Stimulated activated CD4-positive, alpha-beta T cell treated with anti-CD3 and anti-CD28 coated beads, Interleukin-12 subunit alpha, Interleukin-12 subunit beta, amount 100 ng/mL, for 24 hours (primary cell): ENCODE measurements at regions not wholly inside any gene's neighbourhood (a gene's known extent, or its start where the extent isn't known, plus 50 kb on each side); places are given as distances from the start of the nearest gene placed in this dataset.
A peak's percentile ranks its signal among the peaks of the same experiment; 100 is the strongest.

ENCODE experiments used
- DNase-seq, 2 experiments: peaks; one replicate each; pipeline ENCODE4 v3.0.0-alpha.2; 2020; ENCODE audit warnings: low read depth in 2 of 2

DNA sequence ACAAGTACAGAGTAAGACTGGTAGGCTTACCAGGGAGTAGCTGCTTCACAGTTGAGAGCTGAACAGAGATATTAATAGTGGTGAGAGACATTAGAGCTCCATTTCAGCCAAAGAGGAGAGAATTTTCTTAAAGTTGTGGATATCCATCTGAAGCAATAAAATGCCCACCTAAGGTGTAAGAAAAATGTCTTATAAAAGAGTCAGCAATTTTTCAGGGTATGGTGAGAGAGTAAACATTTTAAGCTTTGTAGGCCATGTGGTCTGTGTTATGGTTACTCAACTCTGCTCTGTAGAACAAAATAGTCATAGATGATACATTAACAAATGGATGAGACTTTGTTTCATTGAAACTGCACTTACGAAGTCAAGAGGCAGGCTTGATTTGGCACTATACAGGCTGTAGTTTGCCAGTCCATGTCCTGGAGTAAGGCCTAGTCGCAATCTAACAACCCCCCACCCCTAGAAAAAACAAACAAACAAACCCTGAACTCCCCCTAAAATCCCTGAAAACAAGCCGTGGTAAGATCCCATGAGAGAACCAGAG lies 945.4 kb upstream of the SEMA6A start:
- no peak for DNase-seq

DNA sequence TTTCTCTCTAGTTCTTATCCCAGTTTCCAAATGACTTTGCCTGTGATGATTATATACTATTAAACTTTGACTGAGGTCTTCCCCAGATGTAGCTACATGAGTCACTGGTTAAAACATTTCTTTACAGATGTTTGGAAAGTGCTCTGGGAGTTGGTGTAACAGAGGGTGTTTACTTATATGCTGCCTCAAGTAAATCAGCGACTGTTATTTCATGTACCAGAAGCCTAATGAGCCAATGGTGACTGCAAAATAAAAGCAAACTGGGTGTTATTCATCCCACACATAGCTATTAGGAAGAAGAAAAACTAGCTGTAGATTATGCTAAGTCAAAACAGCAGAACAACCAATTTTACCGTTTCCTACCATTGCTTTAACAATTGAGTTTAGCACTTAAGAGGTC lies 929.7 kb upstream of the SEMA6A start:
- no peak for DNase-seq

DNA sequence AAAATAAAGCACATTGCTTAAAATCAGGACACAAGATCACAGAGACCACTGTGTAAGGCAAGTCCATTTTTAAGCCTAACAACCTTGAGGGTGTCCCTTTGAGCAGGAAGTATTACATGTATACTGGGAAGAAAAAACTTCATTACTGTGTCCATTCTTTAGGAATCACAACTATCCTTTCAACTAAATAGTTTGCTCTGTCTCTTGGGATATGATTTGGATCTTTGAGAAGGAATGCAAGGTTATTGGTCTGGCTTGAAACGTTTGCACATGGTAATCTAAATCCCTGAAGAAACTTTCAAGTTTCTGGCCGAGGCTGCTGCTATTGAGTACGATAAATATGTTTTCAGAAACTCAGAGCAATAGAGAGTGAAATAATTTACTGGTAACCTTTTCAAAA lies 923.0 kb upstream of the SEMA6A start:
- no peak for DNase-seq

DNA sequence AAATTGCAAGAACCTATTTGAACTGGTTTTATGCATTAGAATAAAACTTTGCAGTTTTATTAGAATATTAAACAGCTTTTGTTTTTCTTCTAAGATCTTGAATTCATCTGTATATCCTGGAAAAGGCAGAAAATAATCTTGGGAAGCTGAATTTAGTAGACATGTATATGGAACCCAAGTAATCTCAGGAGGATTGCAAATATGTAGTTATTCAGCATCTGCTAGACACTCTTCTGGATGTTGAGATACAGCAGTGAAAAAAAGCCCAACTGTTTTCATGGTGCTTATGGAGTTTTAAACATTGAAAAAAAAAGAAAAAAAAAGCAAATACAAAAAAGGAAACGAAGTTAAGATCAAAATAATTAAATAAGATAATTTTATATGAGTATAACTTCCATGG lies 922.2 kb upstream of the SEMA6A start:
- DNase-seq: no peak

DNA sequence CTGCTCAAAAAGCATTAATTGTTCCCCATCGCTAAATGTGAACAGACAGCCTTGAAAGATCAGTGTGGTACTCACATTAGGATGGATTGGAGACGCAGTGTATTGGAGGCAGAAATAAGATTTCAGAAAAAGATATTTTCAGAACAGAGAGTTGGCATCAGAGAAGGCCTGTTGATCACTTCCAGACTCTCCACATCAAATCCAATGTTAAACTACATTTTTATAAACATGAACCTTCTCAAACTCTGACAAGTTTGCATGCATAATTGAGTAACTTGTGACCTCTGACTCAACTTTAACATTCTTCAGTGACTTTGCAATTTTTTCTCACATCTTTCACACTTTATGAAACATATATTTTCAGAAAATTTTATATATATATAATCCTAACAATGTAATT lies 919.6 kb upstream of the SEMA6A start:
- no peak for DNase-seq

DNA sequence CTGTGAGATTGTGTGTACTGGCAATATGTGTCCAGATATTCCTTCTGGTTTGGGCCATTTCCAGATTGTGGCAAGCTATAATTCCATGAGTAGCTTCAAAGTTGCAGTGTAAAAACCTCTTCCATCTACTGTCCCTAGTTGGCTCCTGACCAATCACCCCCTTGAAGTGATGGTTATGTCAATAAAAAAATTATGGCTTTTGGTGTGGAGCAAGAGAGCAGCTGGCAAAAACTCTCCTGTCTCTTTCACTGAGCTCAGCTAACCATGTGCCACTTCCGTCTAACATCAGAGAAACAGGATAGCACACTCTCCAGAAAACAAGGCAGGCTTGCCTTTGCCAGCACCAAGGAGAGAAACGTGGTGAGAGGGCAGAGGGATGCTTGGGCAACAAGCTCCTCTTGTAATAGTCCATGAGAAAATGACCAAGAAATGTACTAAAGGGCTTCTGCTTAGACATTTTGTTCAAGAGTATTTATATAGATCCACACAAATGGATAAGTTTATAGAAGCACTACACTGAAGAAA lies 914.4 kb upstream of the SEMA6A start:
- no peak for DNase-seq

DNA sequence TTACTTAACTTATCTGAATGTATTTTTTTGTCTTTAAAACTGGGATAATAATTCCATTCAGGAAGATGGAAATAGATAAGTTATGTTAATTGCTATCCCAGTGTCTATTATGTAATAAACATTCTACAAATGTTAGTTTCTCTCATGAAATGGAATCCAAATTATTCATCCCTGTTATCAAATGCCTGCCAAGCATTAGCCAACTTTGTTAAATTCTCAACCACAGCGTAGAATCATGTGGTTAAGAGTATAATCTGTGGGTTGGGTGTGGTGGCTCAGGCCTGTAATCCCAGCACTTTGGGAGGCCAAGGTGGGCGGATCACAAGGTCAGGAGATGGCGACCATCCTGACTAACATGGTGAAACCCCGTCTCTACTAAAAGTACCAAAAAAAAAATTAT lies 912.9 kb upstream of the SEMA6A start:
- DNase-seq: no peak

DNA sequence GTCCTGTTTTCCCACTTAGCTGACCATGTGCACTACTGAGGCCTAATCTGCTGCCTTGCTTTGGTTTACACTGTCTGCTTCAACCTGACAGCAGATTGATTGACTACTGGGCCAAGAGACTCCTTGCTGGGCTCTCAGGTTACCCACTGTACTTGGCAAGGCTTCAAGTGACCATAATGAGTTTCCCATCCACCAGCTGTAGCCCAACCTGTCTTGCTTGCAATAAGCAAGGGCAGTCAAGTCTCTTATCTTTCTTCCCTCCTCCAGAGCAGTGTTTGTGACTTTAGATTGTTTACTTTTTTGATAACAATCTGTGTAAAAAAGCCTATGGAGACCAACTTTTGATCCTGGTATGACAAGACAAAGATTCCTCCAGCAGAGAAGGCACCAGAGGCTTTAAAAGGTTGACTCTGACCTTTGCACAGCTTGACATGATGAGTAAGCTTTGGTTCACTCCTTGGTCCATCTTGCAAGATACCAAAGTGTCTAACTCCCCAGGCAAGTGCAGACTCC lies 912.3 kb upstream of the SEMA6A start:
- no peak for DNase-seq

DNA sequence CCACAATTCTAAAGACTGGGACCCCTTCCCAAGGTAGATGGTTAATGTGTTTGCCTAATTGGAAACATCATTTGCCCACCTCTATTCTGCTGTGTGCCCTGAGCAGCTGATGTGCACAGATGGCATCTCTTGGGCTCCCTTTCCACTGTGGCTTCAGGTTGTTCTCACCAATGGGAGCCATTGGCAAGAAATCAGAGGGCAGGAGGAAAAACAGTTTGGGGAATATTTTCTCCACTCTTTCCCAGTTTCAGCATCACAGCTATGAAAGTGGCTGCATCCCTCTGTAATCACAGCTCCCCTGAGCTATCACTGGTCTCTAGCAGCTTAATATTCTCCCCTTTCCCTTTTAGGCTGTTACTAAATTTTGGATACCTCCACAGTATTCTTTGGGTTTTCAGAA lies 911.6 kb upstream of the SEMA6A start:
- no peak for DNase-seq

DNA sequence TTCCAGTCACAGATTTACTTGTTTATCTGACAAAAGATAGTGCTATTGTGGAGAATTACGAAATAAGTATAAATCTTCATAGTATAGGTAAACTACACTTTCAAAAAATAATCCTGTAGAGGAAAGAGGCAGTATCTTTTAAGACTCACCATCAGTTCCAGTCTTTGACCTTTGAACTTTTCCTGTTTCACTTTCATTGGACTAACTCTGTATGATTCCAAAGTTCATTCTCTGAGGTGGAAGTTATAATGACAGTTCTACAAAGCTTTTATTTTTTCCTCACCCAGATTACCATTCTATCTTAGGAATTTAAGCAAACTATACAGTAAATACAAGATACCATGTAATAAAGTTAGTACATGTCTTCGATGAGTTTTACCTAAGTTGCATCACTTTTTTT lies 901.3 kb upstream of the SEMA6A start:
- DNase-seq: no peak

DNA sequence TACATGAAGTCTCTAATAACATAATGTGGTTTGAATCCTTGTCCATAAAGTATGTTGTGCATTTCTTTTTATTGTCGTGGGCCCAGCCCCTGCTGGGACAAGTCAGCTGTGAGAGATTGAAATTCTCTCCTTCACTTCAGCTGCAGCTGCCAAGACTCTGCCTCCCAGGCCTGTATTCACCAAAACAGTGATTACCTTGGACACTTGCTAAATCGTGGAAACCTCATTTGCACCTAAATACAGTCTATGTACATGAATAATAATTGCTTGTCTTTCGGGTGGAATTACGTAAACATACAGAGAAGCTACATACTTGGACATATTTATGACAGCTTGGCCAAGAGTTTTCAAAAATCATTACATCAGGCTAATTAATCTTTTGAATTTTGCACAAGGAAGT lies 898.5 kb upstream of the SEMA6A start:
- no peak for DNase-seq

DNA sequence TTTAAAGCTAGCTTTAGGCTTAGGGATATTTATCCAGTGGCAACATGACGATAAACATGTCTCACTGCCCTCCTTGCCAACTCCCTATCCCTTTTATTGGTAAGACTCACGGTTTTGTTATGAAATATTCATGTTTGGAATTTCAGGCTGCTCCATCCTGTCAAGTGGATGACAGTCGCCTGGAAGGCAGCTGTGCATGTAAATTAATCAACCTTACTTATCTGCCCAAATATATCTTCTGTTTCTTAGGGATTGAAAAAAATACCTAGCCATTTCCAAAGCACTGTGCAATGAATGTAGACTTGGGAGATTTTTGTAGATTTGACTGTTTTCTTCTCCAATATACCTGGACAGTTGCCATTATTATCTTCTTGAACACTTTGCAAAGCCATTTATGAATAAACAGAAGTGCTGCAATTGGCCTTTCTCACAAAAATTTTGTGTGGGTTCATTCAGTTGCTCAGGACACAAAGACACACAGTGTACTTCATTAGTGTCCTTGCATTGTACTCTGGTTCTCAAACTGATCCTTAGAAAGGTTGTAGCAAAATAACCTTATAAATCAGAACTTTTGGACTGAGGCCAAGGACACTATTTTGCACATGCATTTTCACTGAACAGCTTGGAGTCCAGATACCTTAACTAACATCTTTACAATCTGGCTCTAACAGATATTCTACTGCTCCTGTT lies 889.4 kb upstream of the SEMA6A start:
- no peak for DNase-seq

DNA sequence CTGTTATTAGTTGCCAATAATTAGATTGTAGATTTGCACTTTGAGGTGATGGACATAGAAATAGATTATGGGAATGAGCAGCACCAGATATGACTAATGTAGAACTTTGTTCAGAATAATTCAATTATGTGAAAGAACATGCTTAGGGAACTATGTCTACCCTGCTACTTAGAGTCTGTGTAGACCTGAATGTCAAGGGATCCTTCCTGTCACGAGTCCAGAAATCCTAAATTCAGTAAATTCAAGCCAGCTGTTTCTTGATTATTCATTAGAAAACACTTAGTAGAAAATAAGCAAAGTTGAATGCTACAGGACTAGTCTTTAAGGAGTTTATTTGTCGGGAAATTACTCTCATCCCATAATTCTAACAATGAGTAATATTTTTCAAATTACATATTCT lies 887.3 kb upstream of the SEMA6A start:
- DNase-seq: no peak

DNA sequence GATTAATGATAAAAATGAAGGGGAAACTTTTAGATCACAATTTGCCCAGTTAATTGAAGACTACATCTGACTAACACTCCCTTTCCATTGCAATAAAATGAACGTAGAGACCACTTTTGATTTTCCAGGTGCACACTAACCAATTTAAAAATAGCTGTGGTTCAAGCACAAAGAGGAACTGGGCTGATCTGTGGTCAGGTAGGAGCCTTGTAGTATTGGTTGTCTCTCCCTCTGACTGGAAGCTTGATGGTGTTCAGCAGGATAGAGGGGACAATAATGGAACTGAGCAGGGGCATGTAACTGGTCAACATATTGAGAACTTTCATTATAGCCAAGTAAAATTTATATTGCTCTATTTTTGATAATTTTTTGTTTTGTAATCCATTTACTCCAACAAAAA lies 886.8 kb upstream of the SEMA6A start:
- DNase-seq: no peak

DNA sequence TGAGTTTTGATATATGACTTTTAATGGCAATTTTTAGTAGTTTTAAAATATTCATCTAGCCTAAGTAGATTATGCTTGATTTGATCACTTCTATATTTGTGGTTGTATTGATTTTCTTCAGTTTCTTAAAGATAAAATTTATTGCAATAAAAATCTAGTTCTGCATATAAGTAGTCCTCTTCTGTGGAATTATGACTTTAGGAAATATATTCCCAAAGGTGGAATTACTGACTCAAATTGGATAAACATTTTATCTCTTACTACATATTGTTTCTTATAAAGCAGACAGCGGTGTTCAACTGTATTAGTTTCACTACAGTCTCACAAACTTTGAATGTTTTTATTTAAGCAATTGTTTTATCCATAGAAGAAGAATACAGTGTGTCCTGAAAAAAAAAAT lies 883.0 kb upstream of the SEMA6A start:
- DNase-seq: no peak

DNA sequence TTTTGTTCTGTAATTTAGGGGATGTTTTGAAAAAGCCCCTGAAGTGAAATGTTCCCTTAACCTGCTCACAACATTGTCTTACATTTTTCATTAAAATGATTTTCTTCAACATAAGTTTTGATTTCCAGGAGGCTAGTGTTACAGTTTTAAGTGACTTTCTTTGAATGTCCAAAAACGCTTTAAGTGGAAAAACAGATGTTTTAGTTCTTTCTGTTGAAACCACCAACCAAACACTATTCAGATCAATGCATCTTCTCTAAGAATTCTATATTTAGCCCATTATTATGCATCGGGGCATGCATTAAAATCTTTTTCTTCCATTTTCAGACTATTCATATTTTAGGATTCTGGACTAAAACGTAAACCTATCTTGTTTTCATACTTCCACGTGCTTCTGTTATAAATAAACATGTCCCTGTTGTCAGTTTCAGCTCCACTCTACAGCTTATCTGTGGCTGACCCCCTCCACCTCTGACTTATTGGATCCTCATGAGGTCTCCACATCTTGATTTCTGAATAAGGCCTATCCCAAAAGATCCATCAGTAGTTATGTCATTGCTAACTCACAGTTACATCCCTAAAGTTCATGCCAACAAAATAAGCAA lies 882.3 kb upstream of the SEMA6A start:
- no peak for DNase-seq

DNA sequence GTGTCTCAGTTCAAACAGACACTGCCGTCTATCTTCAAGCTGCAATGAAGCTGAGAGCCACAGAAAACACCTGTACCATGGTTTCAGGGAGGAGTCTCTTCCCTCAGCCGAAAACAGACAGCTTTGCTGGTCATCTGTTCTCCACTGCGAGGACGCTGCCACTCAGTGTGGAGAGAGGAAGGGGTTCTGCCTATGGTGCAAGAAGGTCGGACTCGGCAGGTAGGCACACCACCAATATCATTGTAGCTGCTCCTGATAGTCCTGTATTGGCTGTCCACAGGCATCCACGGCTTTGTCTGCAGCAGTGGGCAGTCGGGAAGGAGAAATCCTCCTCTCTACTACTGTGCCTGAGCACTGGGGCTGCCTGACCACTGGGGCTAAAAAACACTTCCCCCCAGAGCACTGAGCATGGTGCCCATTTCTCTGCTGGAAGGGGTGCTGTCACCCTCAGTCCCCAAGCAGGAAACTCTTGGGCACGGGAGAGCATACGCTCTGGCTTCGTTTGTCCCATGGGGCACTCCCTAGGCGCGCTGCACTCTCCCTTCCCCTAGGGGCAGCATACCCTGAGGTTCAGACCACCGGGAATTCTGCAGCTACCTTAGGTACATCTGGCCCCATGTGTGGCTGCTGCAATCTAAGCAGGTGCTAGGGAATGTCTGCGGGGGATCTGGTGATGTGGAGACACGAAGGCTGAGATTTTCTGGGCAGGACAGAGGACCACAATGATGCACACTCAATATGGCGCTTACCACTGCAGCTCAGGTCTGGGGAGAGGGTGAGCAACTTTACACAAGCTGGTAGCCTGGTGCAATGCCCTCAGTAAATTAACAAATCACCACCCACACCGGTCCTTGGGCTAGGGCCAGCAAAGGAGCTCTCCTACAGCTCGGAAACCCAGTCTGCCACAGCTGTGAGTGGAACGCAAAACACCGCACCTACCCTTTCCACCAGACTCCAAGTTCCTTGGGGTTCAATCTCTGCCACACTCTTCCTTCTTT lies 880.9 kb upstream of the SEMA6A start:
- no peak for DNase-seq

DNA sequence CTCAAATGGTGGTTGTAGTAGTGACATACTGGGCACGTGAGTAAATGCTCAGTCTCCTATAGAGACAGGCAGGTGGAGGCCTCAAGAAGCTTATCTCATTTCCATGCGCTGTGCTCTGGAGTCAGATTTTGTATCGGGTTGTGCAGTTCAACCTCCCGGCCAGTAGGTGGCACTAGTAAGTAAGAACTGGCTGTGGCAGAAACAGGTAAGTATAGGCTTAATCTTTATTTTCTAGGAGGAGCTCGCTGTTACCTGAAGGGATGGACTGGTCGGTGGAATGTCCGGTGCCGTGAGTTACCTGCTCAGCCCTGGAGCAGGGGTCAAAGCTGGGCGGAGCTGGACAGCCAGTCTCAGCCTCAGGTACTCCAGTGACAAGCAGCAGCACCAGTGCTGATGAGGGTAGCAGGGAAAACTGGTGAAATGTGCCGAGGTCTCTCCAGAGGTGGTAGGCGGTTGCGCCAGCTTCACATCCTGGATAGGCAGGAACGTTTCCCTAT lies 880.1 kb upstream of the SEMA6A start:
- peak; percentile 17 for DNase-seq

DNA sequence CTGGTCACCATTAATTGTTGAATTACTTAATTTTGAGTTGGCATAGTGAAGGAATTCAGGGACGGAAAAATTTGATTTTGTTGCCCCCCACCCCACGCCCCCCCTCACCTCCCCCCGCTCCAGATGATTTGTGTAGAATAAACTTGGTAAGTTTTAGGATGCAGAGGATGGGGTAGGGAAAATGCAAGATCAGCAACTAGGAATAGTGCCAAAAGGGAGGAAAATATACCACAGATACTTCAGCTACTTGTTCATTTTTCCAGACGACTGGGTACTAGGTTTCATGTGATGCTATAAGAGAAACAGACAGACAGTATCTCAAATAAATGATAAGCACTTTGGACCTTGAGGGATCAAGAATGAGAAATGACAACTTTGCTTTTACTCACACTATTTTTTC lies 862.2 kb upstream of the SEMA6A start:
- no peak for DNase-seq

DNA sequence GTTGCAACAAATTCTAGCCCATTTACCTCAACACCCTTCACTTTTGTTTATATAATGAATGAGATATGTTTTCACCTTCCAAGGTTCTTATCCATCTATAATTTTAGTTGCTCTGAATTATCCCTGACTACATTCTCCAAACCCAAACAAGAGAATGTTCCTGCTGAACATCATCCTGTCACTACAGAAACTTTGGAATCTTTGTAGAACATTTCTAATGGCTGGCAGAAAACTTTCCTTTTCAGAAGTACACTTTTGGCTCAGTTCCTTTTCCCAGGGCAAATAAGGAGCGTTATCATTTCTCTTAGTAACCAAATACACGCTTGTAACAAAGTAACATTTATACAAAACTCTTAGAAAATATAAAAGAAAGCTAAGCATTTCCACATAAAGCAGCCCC lies 860.6 kb upstream of the SEMA6A start:
- DNase-seq: no peak

DNA sequence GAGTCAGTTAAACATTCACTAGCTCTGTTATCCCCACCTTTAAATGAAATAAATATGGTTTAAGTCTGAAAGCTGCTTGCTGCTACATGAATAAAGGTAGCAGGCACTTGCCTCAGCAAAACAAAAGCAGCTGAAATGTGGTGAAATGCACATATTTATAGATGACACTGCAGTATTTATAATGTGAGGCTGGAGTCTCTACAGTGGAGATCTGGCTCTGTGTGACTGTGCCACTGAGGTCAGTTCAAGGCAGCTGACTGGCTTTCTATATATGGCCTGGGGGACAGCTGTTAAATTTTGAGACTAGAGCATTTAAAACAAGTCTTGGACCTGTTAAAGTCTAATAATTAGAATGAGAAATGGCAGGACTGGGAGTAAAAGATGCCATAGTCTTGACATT lies 859.6 kb upstream of the SEMA6A start:
- no peak for DNase-seq

DNA sequence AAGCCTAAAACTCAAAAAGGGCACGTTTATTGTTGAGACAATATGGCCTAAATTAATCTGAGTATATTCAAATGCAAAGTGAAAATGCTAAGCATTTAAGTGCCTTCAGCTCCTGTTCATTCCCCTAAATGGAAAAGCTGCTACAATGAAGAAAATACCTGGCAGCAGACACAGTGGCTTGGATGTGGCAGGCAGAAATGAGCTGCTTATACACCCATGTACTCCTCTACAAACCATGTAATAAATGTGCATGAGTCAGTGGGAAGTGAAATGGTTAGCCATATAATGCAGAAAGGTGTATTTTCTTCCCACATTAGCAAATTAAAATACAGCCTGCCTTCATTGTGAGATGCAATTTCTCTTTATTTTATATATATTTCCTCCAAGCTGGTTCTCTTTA lies 859.2 kb upstream of the SEMA6A start:
- DNase-seq: no peak
